ENCODE measurements at regions not wholly inside any gene's neighbourhood (a gene's known extent, or its start where the extent isn't known, plus 50 kb on each side); places are given as distances from the start of the nearest gene placed in this dataset.

GRCh38 chr18:78767648-78768071 is 212.0 kb upstream of the SALL3 start:
- no peak for DNase-seq

GRCh38 chr18:78768221-78768620 is 211.4 kb upstream of the SALL3 start:
- DNase-seq = no peak

GRCh38 chr18:78768656-78769501 is 210.7 kb upstream of the SALL3 start:
- DNase-seq = peak; percentile 60 to 81

GRCh38 chr18:78769502-78770105 is 210.0 kb upstream of the SALL3 start:
- DNase-seq = peak in 1 of 2 experiments; percentile 74

GRCh38 chr18:78770139-78770822 is 209.3 kb upstream of the SALL3 start:
- peak; percentile 74 to 79 for DNase-seq

- no peak for DNase-seq
Measured at GRCh38 chr18:78770823-78771139, 208.8 kb upstream of the SALL3 start.

GRCh38 chr18:78771496-78772359 is 207.9 kb upstream of the SALL3 start:
- no peak for DNase-seq

- no peak for DNase-seq
Measured at GRCh38 chr18:78772360-78773302, 207.0 kb upstream of the SALL3 start.

GRCh38 chr18:78773303-78773755 is 206.3 kb upstream of the SALL3 start:
- DNase-seq = no peak

- no peak for DNase-seq
Measured at GRCh38 chr18:78773819-78774218, 205.8 kb upstream of the SALL3 start.

- no peak for DNase-seq
Measured at GRCh38 chr18:78774741-78775141, 204.9 kb upstream of the SALL3 start.

GRCh38 chr18:78776151-78776550 is 203.5 kb upstream of the SALL3 start:
- no peak for DNase-seq

GRCh38 chr18:78776706-78777285 is 202.8 kb upstream of the SALL3 start:
- DNase-seq = peak; percentile 48 to 53

- DNase-seq = no peak
Measured at GRCh38 chr18:78777992-78778391, 201.6 kb upstream of the SALL3 start.

GRCh38 chr18:78778651-78779050 is 201.0 kb upstream of the SALL3 start:
- DNase-seq = no peak

- DNase-seq = no peak
Measured at GRCh38 chr18:78779996-78780718, 199.5 kb upstream of the SALL3 start.

- no peak for DNase-seq
Measured at GRCh38 chr18:78780719-78781600, 198.7 kb upstream of the SALL3 start.

- DNase-seq = no peak
Measured at GRCh38 chr18:78781601-78781960, 198.0 kb upstream of the SALL3 start.

- DNase-seq = no peak
Measured at GRCh38 chr18:78782951-78783563, 196.6 kb upstream of the SALL3 start.
